GM18505 (cell line): ENCODE measurements at regions not wholly inside any gene's neighbourhood (a gene's known extent, or its start where the extent isn't known, plus 50 kb on each side); places are given as distances from the start of the nearest gene placed in this dataset.

Experiments
- ATAC-seq: cut with Tn5 transposase; IDR thresholded peaks from one replicate; pipeline ENCODE4 v1.9.1; 2021; ENCODE audit not compliant: unreplicated experiment
- POLR2A ChIP-seq: IDR thresholded peaks from 4 replicates; pipeline ENCODE4 v1.6.1; 2011; ENCODE audit warnings: borderline replicate concordance; ENCODE audit not compliant: insufficient read depth, insufficient read length; ENCODE audit errors: extremely low read depth

DNA sequence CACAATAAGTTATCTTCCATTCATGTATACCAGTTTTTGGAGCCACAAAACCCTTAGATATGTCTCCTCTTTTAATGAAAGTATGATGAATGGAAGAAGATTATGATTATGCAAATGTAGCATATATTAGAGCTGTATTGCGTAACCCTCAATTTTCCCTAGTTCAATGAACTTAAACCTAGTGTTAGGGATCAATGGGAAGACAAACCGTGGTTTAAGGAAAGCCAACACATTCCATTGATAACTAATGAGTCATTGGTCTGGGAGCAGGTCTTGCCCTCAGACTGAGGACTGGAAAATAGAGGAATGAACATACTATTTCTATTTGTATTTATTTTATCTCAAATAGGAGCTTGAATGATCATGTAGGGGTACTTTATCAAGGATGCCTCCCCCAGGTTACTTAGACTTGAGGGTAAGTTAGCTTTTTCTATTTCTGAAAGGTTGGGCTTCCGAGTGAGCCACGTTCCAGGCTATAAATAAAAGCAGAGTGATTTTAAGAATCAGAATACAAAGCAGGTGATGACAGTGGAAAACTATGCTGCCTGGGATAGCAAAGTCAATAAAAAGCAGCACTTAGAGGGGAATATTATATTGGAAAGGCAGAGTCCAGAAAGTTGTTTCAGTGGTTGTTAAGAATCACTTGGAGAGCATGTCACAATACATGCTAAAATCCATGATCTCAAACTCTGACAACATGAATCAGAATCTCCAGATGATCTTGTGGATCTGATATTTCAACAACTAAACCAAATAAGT is 356.0 kb downstream of the ADAM29 start:
- no peak for TF ChIP-seq POLR2A
- ATAC-seq = no peak

DNA sequence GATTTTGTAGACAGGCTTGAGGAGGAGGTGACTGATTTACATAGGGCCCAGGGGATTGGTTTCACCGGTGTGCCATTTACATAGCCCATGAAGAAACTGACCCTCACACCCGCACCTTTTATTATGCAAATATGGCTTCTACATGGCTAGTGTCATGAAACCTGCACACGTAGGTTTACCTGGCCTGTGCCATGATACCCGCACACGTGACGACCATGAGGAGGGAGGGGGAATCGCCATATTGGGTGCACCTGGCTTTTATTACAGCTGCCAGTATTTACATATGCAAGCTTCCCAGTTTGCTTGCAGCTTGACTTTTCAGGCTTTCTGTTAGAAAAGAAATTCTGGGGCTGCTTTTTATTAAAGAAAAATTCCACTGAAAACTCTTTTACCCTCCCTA is 359.7 kb downstream of the ADAM29 start:
- no peak for ATAC-seq
- TF ChIP-seq POLR2A = no peak

DNA sequence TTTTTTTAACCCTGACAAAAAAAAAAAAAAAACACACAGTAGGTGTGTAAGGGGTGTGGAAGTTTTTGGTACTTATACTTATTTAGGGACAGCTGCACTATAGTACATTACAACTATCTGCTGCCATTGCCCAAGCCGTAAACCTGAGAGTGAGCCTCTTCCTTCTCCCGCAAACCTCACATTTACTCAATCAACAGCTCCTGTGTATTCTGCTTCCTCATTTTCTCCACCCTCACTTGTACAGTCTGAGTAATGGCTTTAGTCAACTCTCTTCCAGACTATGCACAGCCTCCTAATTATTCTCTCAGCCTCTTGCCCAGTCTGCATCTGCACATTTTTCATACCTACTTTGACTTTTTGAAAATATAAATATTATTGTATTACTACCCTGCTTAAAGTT is 362.0 kb downstream of the ADAM29 start:
- ATAC-seq = no peak
- no peak for TF ChIP-seq POLR2A

DNA sequence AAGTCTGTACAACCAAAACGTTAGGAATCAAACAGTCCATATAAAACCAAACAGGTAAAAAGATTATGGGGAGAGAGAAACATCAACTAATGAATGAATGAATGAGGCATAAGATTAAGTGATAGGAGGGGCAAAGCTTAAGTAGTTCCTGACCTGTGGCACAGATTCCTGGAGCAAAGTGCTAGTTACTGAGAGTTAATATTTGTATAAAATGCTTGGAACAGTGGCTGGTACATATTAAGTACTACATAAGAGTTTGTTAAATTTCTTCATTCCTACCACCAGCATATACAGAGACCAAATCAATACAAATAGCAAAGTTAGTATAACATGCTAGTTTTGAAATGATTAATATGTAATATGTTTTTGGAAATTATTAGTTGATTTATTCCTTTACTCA is 363.7 kb downstream of the ADAM29 start:
- ATAC-seq = no peak
- TF ChIP-seq POLR2A = no peak

DNA sequence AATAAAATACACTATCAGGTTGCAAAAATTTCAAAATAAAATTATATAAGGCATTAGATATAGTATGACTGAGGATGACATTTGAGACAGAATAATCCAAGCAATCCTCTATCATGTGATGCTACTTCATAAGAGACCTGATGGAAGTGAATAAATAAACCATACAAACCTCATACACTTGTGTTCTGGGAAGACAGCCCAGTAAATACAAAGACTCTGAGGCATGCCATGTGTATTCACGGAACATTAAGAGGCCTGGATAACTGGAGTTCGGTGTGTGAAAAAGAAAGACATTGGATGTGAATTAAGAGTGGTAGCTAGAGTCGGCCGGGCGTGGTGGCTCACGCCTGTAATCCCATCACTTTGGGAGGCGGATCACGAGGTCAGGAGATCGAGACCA is 364.2 kb downstream of the ADAM29 start:
- no peak for ATAC-seq
- TF ChIP-seq POLR2A = no peak

DNA sequence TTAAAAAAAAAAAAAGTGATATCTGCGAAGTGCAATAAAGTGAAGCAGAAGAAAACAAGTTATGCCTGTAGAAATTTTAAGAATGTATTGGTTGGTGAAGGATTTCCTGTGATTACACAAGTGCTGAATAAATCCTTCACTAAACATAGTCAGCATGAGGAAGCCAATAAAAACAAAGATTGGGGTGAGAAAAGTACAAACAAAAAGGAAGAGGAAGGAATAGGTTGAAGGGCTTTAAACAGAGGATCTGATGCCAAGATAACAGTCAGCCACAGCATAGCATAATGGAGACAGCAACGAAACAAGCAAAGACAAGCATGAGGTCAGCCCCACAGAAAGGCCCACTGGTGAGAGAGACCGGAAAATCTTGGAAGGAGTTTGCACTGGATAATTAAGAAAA is 372.2 kb downstream of the ADAM29 start:
- TF ChIP-seq POLR2A = no peak
- ATAC-seq = no peak

DNA sequence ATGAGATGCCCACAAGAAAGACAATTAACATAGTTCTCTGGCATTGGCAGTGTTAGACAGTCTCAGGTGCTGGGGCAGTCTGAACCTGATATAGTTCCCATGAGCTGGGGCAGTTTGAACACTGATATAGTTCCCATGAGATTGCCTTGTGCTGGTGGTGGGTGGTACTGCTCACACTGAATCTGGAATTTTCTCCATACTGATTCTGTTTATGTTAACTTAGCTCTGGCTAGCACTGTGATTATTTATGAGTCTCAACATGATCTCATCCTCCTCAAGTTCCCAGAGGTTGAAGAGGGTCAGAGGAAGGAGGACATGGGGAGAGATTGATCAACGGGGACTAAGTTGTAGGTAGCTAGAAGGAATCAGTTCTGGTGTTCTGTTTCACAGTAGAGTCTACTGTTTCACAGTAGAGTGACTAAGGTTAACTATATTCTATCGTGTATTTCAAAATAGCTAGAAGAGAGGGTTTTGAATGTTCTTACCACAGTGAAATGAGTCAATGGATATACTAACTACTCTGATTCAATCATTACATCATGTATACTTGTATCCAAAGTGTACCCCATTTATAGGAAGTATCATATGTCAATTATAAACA is 379.9 kb downstream of the ADAM29 start:
- ATAC-seq = no peak
- no peak for TF ChIP-seq POLR2A

DNA sequence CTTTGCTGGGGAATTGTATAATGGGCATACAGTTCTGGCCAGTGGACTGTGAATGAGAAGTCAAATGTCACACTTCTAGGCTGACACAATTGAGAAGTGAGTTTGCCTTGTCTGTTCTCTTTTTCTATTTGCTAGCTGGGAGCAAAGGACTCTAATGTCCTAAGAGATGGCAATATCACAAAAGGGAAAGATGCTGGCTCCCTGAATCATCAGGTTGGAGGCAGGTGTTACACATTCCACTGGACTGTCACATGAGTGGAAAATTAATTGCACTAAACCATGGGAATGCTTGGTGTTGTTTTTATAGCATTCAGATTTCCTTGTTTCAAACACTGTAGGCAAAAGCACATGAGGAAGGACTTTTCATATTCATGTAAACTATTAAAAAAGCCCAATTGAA is 388.3 kb downstream of the ADAM29 start:
- no peak for ATAC-seq
- no peak for TF ChIP-seq POLR2A

DNA sequence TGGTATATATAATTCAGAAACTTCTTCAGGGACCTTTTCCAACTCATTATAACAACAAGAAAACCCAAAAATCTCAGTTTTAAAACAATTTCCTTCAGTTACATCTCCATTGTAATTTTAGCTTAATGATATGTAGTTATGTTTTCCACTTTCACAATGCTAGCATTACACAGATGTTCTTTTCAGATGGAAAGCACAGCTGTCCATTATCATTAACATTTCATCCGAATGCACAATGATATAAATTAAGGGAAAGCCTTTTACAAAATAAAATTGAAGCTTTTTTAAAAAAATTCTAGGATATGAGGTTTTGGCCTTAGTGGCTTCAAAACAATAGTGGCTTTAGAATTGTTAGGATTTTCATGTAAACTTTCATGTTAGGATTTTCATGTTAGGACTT is 389.2 kb downstream of the ADAM29 start:
- no peak for ATAC-seq
- no peak for TF ChIP-seq POLR2A

DNA sequence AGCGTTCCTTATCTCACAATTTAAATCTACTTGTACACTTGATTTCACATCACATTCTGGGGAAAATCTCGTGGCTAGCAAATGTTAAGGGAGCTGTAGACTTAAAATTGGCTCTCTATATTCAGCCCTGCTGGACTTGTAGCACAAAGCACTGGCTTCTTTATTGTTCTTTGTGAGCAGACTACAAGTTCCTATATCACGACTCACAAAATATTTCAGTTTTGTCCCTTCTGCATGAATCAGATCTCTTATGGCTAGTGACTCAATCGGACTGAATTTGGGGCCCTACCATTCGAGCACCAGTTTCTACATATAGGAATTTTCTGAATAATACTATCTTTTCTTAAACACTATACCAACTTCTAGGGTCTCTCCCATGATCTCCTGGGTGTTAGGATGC is 390.1 kb downstream of the ADAM29 start:
- no peak for TF ChIP-seq POLR2A
- ATAC-seq = no peak

DNA sequence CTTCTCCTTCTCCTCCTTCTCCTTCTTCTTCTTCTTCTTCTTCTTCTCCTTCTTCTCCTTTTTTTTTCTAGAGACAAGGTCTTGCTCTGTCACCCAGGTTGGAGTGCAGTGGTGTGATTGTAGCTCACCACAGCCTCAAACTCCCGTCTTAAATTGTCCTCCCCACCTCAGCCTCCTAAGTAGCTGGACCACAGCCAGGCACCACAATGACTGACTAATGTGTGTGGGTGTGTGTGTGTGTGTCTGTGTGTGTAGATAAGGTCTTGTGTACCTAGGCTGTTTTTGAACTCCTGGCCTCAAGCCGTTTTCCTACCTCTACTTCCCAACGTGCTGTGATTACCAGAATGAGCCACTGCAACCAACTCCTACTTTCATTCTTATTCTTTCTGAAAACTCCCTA is 390.9 kb downstream of the ADAM29 start:
- TF ChIP-seq POLR2A = no peak
- ATAC-seq = no peak

DNA sequence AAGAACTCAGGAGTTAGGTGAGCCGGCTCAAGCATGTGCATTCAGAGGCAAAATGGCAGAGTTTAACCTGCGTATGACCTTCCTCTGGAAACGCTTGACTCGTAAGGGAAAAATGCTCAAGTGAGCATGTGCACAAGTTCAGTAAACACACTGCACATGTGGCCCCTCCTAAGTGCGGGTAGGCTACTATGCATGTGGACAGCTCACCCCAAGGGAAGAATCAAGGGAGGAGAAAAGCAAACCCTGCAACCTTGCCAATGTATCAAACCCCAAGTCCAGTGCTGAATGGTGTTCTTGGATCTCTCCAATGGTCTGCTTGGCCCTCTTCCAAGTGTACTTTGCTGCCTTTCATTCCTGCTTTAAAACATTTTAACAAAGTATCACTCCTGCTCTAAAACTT is 407.1 kb downstream of the ADAM29 start:
- no peak for ATAC-seq
- no peak for TF ChIP-seq POLR2A

DNA sequence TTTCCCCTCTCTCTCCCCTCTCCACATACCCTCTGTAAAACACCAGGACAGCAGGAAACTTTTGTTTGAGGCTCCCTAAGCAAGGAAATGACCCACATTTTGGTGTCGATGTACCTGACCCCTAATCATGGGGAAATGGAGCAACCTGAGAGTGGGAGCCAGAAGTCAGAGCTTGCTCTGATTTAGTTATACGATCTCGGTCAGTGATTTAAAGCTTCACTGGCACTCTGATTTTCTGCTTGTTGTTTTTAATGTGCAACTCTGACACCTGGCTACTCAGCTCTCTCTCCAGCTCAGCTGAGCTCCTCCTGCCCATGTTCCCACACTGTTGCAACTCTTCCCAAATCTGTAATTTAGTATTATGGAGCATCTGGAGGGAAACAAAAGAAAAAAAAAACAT is 408.6 kb downstream of the ADAM29 start:
- ATAC-seq = no peak
- TF ChIP-seq POLR2A = no peak

DNA sequence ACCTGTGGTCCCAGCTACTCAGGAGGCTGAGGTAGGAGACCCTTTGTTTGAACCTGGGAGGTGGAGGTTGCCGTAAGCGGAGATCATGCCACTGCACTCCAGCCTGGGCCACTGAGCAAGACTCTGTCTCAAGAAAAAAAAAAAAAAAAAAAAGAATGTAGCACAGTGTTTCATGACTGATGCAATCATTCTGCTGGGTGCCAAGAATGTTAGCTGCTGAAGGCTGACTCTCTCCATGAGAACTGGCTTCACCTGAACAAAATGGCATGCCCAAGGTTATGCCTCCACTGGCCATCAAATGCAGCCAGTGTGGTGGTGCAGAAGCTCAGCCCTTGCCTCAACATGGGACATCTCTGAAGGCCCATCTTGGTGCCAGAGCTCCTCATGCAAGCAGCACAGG is 412.1 kb downstream of the ADAM29 start:
- ATAC-seq = no peak
- no peak for TF ChIP-seq POLR2A
